Neural progenitor cell (in vitro differentiated cells): ENCODE measurements at regions not wholly inside any gene's neighbourhood (a gene's known extent, or its start where the extent isn't known, plus 50 kb on each side); places are given as distances from the start of the nearest gene placed in this dataset.

Experiments
- DNase-seq: peaks from one replicate; pipeline ENCODE4 v3.0.0-alpha.2; 2016; ENCODE audit warnings: low spot score
- H2AFZ ChIP-seq: fragments of 200-600 bp; sonication (generic); replicated peaks from 2 replicates; pipeline ENCODE4 v1.6.1; 2016; ENCODE audit warnings: antibody characterized with exemption
- H3F3A ChIP-seq: fragments of 200-600 bp; sonication (generic); 2 replicates; pipeline ENCODE4 v1.6.1; 2016; ENCODE audit warnings: antibody characterized with exemption, low read depth
- H3K27ac ChIP-seq: fragments of 200-600 bp; sonication (generic); 2 replicates; pipeline ENCODE4 v1.5.1; 2016; ENCODE audit warnings: mild to moderate bottlenecking
- H3K27me3 ChIP-seq: fragments of 200-600 bp; sonication (generic); 2 replicates; pipeline ENCODE4 v1.6.1; 2016; ENCODE audit warnings: mild to moderate bottlenecking, moderate library complexity
- H3K36me3 ChIP-seq: fragments of 200-600 bp; sonication (generic); 2 replicates; pipeline ENCODE4 v1.5.1; 2016
- H3K4me1 ChIP-seq: fragments of 200-600 bp; sonication (generic); 2 replicates; pipeline ENCODE4 v1.6.1; 2016; ENCODE audit warnings: mixed run types
- H3K4me2 ChIP-seq: fragments of 200-600 bp; sonication (generic); 2 replicates; pipeline ENCODE4 v1.6.1; 2016
- H3K4me3 ChIP-seq: fragments of 200-600 bp; sonication (generic); 2 replicates; pipeline ENCODE4 v1.5.1; 2016
- H3K79me2 ChIP-seq: fragments of 200-600 bp; sonication (generic); 2 replicates; pipeline ENCODE4 v1.6.1; 2016; ENCODE audit warnings: low read depth
- H3K9ac ChIP-seq: fragments of 200-600 bp; sonication (generic); 2 replicates; pipeline ENCODE4 v1.6.1; 2016
- H3K9me3 ChIP-seq: fragments of 200-600 bp; sonication (generic); 2 replicates; pipeline ENCODE4 v1.5.1; 2016; ENCODE audit warnings: low read depth
- H4K20me1 ChIP-seq: fragments of 200-600 bp; sonication (generic); 2 replicates; pipeline ENCODE4 v1.6.1; 2016; ENCODE audit warnings: low read depth
- H3K27ac Mint-ChIP-seq: 3 replicates; pipeline ENCODE4 v1.8.0; 2021; ENCODE audit warnings: mixed read lengths
- H3K27me3 Mint-ChIP-seq: 2 replicates; pipeline ENCODE4 v1.8.0; 2022; ENCODE audit warnings: low read depth, mild to moderate bottlenecking, inconsistent platforms, moderate library complexity, mixed read lengths; ENCODE audit not compliant: insufficient read depth
- H3K36me3 Mint-ChIP-seq: 3 replicates; pipeline ENCODE4 v1.8.0; 2021; ENCODE audit warnings: mixed read lengths
- H3K4me1 Mint-ChIP-seq: 3 replicates; pipeline ENCODE4 v1.8.0; 2021; ENCODE audit warnings: mixed read lengths
- H3K4me3 Mint-ChIP-seq: 3 replicates; pipeline ENCODE4 v1.8.0; 2021; ENCODE audit warnings: mild to moderate bottlenecking, moderate library complexity, mixed read lengths
- H3K9me3 Mint-ChIP-seq: 3 replicates; pipeline ENCODE4 v1.8.0; 2020; ENCODE audit warnings: mixed read lengths
- CTCF ChIP-seq: fragments of 200-600 bp; sonication (generic); IDR thresholded peaks from 2 replicates; pipeline ENCODE4 v1.5.1; 2017; ENCODE audit warnings: antibody characterized with exemption, mild to moderate bottlenecking
- EZH2 ChIP-seq: fragments of 200-600 bp; sonication (generic); IDR thresholded peaks from 2 replicates; pipeline ENCODE4 v1.6.1; 2017; ENCODE audit warnings: antibody characterized with exemption, mild to moderate bottlenecking, moderate library complexity
- EZH2phosphoT487 ChIP-seq: fragments of 200-600 bp; sonication (generic); IDR thresholded peaks from 2 replicates; pipeline ENCODE4 v1.6.1; 2017; ENCODE audit warnings: antibody characterized with exemption

- Histone ChIP-seq H3K9me3 (no peaks in the 10 kb centered on the region), H3K27ac (no peak overlapping the region), H2AFZ (no peak overlapping the region), H3K4me1 (no peaks in the 10 kb centered on the region), H3K9ac (no peak overlapping the region), H3K4me3 (no peak overlapping the region), H3K79me2 (no peaks in the 10 kb centered on the region), H4K20me1 (no peaks in the 10 kb centered on the region), H3F3A (no peaks in the 10 kb centered on the region), H3K27me3 (no peaks in the 10 kb centered on the region), H3K36me3 (no peaks in the 10 kb centered on the region), H3K4me2 (no peak overlapping the region)
- Mint-ChIP-seq H3K27ac (no peak overlapping the region), H3K4me3 (no peak overlapping the region), H3K4me1 (no peaks in the 10 kb centered on the region), H3K27me3 (peaks cover 2% of the 10 kb centered on the region), H3K36me3 (no peaks in the 10 kb centered on the region), H3K9me3 (peaks cover 3% of the 10 kb centered on the region)
- no peak for TF ChIP-seq CTCF
- DNase-seq: no peak
Observed at GRCh38 chr11:41897991-41898390, 438.5 kb upstream of the LRRC4C start.

- Histone ChIP-seq H4K20me1 (no peaks in the 10 kb centered on the region), H3K27ac (no peak overlapping the region), H3K4me3 (no peak overlapping the region), H3K4me1 (peaks cover 26% of the 10 kb centered on the region), H3K36me3 (no peaks in the 10 kb centered on the region), H3K9ac (no peak overlapping the region), H3K27me3 (no peaks in the 10 kb centered on the region), H3K4me2 (no peak overlapping the region), H3K79me2 (no peaks in the 10 kb centered on the region), H3F3A (peaks cover 15% of the 10 kb centered on the region), H3K9me3 (no peaks in the 10 kb centered on the region), H2AFZ (no peak overlapping the region)
- no peaks in the 10 kb centered on the region for H3K36me3 Mint-ChIP-seq
- H3K27ac Mint-ChIP-seq: no peak overlapping the region
- H3K4me1 Mint-ChIP-seq: peaks cover 22% of the 10 kb centered on the region
- no peak for TF ChIP-seq EZH2
- no peak for TF ChIP-seq EZH2phosphoT487
- no peak for TF ChIP-seq CTCF
- H3K9me3 Mint-ChIP-seq: peaks cover 54% of the 10 kb centered on the region
- peaks cover 6% of the 10 kb centered on the region for H3K27me3 Mint-ChIP-seq
- no peak overlapping the region for H3K4me3 Mint-ChIP-seq
- DNase-seq: no peak
Observed at GRCh38 chr11:41917900-41918299, 458.4 kb upstream of the LRRC4C start.

GRCh38 chr11:41920374-41920773, 460.9 kb upstream of the LRRC4C start:
- Mint-ChIP-seq H3K36me3 (no peaks in the 10 kb centered on the region), H3K27me3 (peaks cover 6% of the 10 kb centered on the region), H3K4me3 (no peak overlapping the region), H3K27ac (no peak overlapping the region), H3K9me3 (peaks cover 40% of the 10 kb centered on the region), H3K4me1 (peaks cover 25% of the 10 kb centered on the region)
- Histone ChIP-seq H4K20me1 (no peaks in the 10 kb centered on the region), H2AFZ (peak overlapping the region; percentile 88), H3K4me1 (peaks cover 31% of the 10 kb centered on the region), H3K9ac (no peak overlapping the region), H3K4me2 (no peak overlapping the region), H3K36me3 (no peaks in the 10 kb centered on the region), H3K4me3 (no peak overlapping the region), H3K27me3 (no peaks in the 10 kb centered on the region), H3K9me3 (no peaks in the 10 kb centered on the region), H3K79me2 (no peaks in the 10 kb centered on the region), H3F3A (peaks cover 19% of the 10 kb centered on the region), H3K27ac (peak overlapping the region; percentile 53)
- no peak for TF ChIP-seq CTCF
- no peak for TF ChIP-seq EZH2phosphoT487
- TF ChIP-seq EZH2: no peak
- DNase-seq: no peak
